ENCODE measurements at regions not wholly inside any gene's neighbourhood (a gene's known extent, or its start where the extent isn't known, plus 50 kb on each side); places are given as distances from the start of the nearest gene placed in this dataset.

- Mint-ChIP-seq H3K27ac (ENCODE audit: unreplicated experiment) (no peak overlapping the region), H3K4me3 (ENCODE audit: unreplicated experiment) (no peak overlapping the region), H3K27me3 (ENCODE audit: unreplicated experiment) (no peaks in the 10 kb centered on the region), H3K4me1 (ENCODE audit: low read depth, unreplicated experiment) (no peaks in the 10 kb centered on the region), H3K9me3 (ENCODE audit: unreplicated experiment) (no peaks in the 10 kb centered on the region), H3K36me3 (ENCODE audit: unreplicated experiment) (no peaks in the 10 kb centered on the region)
- TF ChIP-seq CTCF (IDR thresholded peaks at IDR 0.05; ENCODE audit: partially characterized antibody, unreplicated experiment), result no peak
- DNase-seq, result no peak
These were observed 226.0 kb upstream of the ANO3 start for GRCh38 chr11:26105762-26106423.

- no peak for TF ChIP-seq CTCF (IDR thresholded peaks at IDR 0.05; ENCODE audit: partially characterized antibody, unreplicated experiment)
- Mint-ChIP-seq H3K27me3 (ENCODE audit: unreplicated experiment) (no peaks in the 10 kb centered on the region), H3K27ac (ENCODE audit: unreplicated experiment) (no peak overlapping the region), H3K9me3 (ENCODE audit: unreplicated experiment) (no peaks in the 10 kb centered on the region), H3K4me1 (ENCODE audit: low read depth, unreplicated experiment) (no peaks in the 10 kb centered on the region), H3K4me3 (ENCODE audit: unreplicated experiment) (no peak overlapping the region), H3K36me3 (ENCODE audit: unreplicated experiment) (no peaks in the 10 kb centered on the region)
- no peak for DNase-seq
These were observed 225.2 kb upstream of the ANO3 start for GRCh38 chr11:26106726-26107125.

- Mint-ChIP-seq H3K36me3 (ENCODE audit: unreplicated experiment) (peaks cover 5% of the 10 kb centered on the region), H3K4me1 (ENCODE audit: low read depth, unreplicated experiment) (no peaks in the 10 kb centered on the region), H3K9me3 (ENCODE audit: unreplicated experiment) (no peaks in the 10 kb centered on the region), H3K27ac (ENCODE audit: unreplicated experiment) (no peak overlapping the region), H3K27me3 (ENCODE audit: unreplicated experiment) (no peaks in the 10 kb centered on the region), H3K4me3 (ENCODE audit: unreplicated experiment) (no peak overlapping the region)
- no peak for DNase-seq
- no peak for TF ChIP-seq CTCF (IDR thresholded peaks at IDR 0.05; ENCODE audit: partially characterized antibody, unreplicated experiment)
These were observed 222.1 kb upstream of the ANO3 start for GRCh38 chr11:26109658-26110368.

GRCh38 chr11:26112264-26112663 is 219.7 kb upstream of the ANO3 start:
- Mint-ChIP-seq H3K9me3 (ENCODE audit: unreplicated experiment) (no peaks in the 10 kb centered on the region), H3K36me3 (ENCODE audit: unreplicated experiment) (peaks cover 5% of the 10 kb centered on the region), H3K4me3 (ENCODE audit: unreplicated experiment) (no peak overlapping the region), H3K27ac (ENCODE audit: unreplicated experiment) (no peak overlapping the region), H3K27me3 (ENCODE audit: unreplicated experiment) (no peaks in the 10 kb centered on the region), H3K4me1 (ENCODE audit: low read depth, unreplicated experiment) (no peaks in the 10 kb centered on the region)
- TF ChIP-seq CTCF (IDR thresholded peaks at IDR 0.05; ENCODE audit: partially characterized antibody, unreplicated experiment), result no peak
- no peak for DNase-seq

GRCh38 chr11:26121466-26121865 is 210.5 kb upstream of the ANO3 start:
- Mint-ChIP-seq H3K27ac (ENCODE audit: unreplicated experiment) (no peak overlapping the region), H3K27me3 (ENCODE audit: unreplicated experiment) (no peaks in the 10 kb centered on the region), H3K4me1 (ENCODE audit: low read depth, unreplicated experiment) (no peaks in the 10 kb centered on the region), H3K36me3 (ENCODE audit: unreplicated experiment) (no peaks in the 10 kb centered on the region), H3K9me3 (ENCODE audit: unreplicated experiment) (no peaks in the 10 kb centered on the region), H3K4me3 (ENCODE audit: unreplicated experiment) (no peak overlapping the region)
- DNase-seq, result no peak
- no peak for TF ChIP-seq CTCF (IDR thresholded peaks at IDR 0.05; ENCODE audit: partially characterized antibody, unreplicated experiment)
